ENCODE measurements at regions not wholly inside any gene's neighbourhood (a gene's known extent, or its start where the extent isn't known, plus 50 kb on each side); places are given as distances from the start of the nearest gene placed in this dataset.

GRCh38 chr2:8198766-8199382, 483.0 kb upstream of the ID2 start:
- no peak for DNase-seq (ENCODE audit: low spot score)

GRCh38 chr2:8202132-8202531, 479.7 kb upstream of the ID2 start:
- DNase-seq (ENCODE audit: low spot score): peak; percentile 33

GRCh38 chr2:8203364-8203763, 478.5 kb upstream of the ID2 start:
- DNase-seq (ENCODE audit: low spot score): no peak

GRCh38 chr2:8204711-8205110, 477.1 kb upstream of the ID2 start:
- no peak for DNase-seq (ENCODE audit: low spot score)

GRCh38 chr2:8209494-8209893, 472.4 kb upstream of the ID2 start:
- DNase-seq (ENCODE audit: low spot score): no peak

- DNase-seq (ENCODE audit: low spot score): no peak
Measured at GRCh38 chr2:8211384-8211783, 470.5 kb upstream of the ID2 start.

- DNase-seq (ENCODE audit: low spot score): no peak
Measured at GRCh38 chr2:8212239-8212638, 469.6 kb upstream of the ID2 start.

GRCh38 chr2:8214036-8214615, 467.7 kb upstream of the ID2 start:
- DNase-seq (ENCODE audit: low spot score): no peak

- no peak for DNase-seq (ENCODE audit: low spot score)
Measured at GRCh38 chr2:8215159-8215863, 466.5 kb upstream of the ID2 start.

- DNase-seq (ENCODE audit: low spot score): no peak
Measured at GRCh38 chr2:8215982-8216381, 465.9 kb upstream of the ID2 start.

GRCh38 chr2:8216397-8216796, 465.5 kb upstream of the ID2 start:
- DNase-seq (ENCODE audit: low spot score): no peak

- DNase-seq (ENCODE audit: low spot score): no peak
Measured at GRCh38 chr2:8217468-8218030, 464.3 kb upstream of the ID2 start.

- DNase-seq (ENCODE audit: low spot score): no peak
Measured at GRCh38 chr2:8219096-8219495, 462.8 kb upstream of the ID2 start.

GRCh38 chr2:8219631-8220355, 462.1 kb upstream of the ID2 start:
- DNase-seq (ENCODE audit: low spot score): no peak

GRCh38 chr2:8222979-8223694, 458.7 kb upstream of the ID2 start:
- DNase-seq (ENCODE audit: low spot score): no peak

GRCh38 chr2:8223695-8224346, 458.0 kb upstream of the ID2 start:
- no peak for DNase-seq (ENCODE audit: low spot score)

- DNase-seq (ENCODE audit: low spot score): no peak
Measured at GRCh38 chr2:8224347-8225190, 457.3 kb upstream of the ID2 start.

- no peak for DNase-seq (ENCODE audit: low spot score)
Measured at GRCh38 chr2:8225266-8225665, 456.6 kb upstream of the ID2 start.

- no peak for DNase-seq (ENCODE audit: low spot score)
Measured at GRCh38 chr2:8225798-8226197, 456.1 kb upstream of the ID2 start.

- no peak for DNase-seq (ENCODE audit: low spot score)
Measured at GRCh38 chr2:8229546-8229986, 452.3 kb upstream of the ID2 start.
